ENCODE measurements at regions not wholly inside any gene's neighbourhood (a gene's known extent, or its start where the extent isn't known, plus 50 kb on each side); places are given as distances from the start of the nearest gene placed in this dataset.

DNA sequence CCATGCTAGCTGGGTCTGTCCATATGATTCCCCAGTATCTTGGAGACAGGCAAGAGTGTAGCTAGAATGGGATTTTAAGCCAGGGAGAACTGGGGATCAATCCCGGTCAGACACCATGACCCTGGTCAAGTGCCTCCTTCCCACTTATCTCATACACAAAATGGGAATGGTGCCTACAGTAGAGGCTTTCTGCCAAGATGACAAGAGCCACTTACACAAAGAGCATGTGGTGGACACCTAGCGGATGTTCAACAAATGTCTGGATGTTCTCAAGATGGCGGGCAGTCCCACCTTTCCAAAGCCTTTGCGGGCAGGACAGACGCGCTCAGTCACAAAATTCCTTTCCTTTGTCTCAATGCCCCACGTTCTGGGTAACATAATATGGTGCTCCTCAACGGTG, 57.3 kb downstream of the MAF start:
- no peaks in the 10 kb centered on the region for H3K36me3 Mint-ChIP-seq (ENCODE audit: low read depth)

More for the DNA sequence above, 57.3 kb downstream of the MAF start:
- Mint-ChIP-seq H3K9me3 (no peaks in the 10 kb centered on the region), H3K4me3 (no peak overlapping the region), H3K27ac (no peak overlapping the region), H3K27me3 (ENCODE audit: insufficient read depth, low read depth, poor library complexity) (no peaks in the 10 kb centered on the region), H3K4me1 (no peaks in the 10 kb centered on the region)
- no peaks in the 10 kb centered on the region for H3K27me3 ChIP-seq (ENCODE audit: insufficient read depth)
- H3K4me2 ChIP-seq, result no peak overlapping the region
- H3F3A ChIP-seq (replicated peaks; ENCODE audit: low read depth), result no peaks in the 10 kb centered on the region
- no peaks in the 10 kb centered on the region for H3K9me2 ChIP-seq (ENCODE audit: insufficient read depth)
- no peak for TF ChIP-seq EZH2 (IDR thresholded peaks at IDR 0.05; ENCODE audit: low read depth, unreplicated experiment)
- TF ChIP-seq STAT1 (IDR thresholded peaks at IDR 0.05; ENCODE audit: unreplicated experiment), result no peak
- TF ChIP-seq, protein P1, sequence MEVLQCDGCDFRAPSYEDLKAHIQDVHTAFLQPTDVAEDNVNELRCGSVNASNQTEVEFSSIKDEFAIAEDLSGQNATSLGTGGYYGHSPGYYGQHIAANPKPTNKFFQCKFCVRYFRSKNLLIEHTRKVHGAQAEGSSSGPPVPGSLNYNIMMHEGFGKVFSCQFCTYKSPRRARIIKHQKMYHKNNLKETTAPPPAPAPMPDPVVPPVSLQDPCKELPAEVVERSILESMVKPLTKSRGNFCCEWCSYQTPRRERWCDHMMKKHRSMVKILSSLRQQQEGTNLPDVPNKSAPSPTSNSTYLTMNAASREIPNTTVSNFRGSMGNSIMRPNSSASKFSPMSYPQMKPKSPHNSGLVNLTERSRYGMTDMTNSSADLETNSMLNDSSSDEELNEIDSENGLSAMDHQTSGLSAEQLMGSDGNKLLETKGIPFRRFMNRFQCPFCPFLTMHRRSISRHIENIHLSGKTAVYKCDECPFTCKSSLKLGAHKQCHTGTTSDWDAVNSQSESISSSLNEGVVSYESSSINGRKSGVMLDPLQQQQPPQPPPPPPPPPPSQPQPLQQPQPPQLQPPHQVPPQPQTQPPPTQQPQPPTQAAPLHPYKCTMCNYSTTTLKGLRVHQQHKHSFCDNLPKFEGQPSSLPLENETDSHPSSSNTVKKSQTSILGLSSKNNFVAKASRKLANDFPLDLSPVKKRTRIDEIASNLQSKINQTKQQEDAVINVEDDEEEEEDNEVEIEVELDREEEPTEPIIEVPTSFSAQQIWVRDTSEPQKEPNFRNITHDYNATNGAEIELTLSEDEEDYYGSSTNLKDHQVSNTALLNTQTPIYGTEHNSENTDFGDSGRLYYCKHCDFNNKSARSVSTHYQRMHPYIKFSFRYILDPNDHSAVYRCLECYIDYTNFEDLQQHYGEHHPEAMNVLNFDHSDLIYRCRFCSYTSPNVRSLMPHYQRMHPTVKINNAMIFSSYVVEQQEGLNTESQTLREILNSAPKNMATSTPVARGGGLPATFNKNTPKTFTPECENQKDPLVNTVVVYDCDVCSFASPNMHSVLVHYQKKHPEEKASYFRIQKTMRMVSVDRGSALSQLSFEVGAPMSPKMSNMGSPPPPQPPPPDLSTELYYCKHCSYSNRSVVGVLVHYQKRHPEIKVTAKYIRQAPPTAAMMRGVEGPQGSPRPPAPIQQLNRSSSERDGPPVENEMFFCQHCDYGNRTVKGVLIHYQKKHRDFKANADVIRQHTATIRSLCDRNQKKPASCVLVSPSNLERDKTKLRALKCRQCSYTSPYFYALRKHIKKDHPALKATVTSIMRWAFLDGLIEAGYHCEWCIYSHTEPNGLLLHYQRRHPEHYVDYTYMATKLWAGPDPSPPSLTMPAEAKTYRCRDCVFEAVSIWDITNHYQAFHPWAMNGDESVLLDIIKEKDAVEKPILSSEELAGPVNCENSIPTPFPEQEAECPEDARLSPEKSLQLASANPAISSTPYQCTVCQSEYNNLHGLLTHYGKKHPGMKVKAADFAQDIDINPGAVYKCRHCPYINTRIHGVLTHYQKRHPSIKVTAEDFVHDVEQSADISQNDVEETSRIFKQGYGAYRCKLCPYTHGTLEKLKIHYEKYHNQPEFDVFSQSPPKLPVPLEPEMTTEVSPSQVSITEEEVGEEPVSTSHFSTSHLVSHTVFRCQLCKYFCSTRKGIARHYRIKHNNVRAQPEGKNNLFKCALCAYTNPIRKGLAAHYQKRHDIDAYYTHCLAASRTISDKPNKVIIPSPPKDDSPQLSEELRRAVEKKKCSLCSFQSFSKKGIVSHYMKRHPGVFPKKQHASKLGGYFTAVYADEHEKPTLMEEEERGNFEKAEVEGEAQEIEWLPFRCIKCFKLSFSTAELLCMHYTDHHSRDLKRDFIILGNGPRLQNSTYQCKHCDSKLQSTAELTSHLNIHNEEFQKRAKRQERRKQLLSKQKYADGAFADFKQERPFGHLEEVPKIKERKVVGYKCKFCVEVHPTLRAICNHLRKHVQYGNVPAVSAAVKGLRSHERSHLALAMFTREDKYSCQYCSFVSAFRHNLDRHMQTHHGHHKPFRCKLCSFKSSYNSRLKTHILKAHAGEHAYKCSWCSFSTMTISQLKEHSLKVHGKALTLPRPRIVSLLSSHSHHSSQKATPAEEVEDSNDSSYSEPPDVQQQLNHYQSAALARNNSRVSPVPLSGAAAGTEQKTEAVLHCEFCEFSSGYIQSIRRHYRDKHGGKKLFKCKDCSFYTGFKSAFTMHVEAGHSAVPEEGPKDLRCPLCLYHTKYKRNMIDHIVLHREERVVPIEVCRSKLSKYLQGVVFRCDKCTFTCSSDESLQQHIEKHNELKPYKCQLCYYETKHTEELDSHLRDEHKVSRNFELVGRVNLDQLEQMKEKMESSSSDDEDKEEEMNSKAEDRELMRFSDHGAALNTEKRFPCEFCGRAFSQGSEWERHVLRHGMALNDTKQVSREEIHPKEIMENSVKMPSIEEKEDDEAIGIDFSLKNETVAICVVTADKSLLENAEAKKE (CRISPR knock-in tag; IDR thresholded peaks at IDR 0.05), result no peak
- TF ChIP-seq, protein P2, sequence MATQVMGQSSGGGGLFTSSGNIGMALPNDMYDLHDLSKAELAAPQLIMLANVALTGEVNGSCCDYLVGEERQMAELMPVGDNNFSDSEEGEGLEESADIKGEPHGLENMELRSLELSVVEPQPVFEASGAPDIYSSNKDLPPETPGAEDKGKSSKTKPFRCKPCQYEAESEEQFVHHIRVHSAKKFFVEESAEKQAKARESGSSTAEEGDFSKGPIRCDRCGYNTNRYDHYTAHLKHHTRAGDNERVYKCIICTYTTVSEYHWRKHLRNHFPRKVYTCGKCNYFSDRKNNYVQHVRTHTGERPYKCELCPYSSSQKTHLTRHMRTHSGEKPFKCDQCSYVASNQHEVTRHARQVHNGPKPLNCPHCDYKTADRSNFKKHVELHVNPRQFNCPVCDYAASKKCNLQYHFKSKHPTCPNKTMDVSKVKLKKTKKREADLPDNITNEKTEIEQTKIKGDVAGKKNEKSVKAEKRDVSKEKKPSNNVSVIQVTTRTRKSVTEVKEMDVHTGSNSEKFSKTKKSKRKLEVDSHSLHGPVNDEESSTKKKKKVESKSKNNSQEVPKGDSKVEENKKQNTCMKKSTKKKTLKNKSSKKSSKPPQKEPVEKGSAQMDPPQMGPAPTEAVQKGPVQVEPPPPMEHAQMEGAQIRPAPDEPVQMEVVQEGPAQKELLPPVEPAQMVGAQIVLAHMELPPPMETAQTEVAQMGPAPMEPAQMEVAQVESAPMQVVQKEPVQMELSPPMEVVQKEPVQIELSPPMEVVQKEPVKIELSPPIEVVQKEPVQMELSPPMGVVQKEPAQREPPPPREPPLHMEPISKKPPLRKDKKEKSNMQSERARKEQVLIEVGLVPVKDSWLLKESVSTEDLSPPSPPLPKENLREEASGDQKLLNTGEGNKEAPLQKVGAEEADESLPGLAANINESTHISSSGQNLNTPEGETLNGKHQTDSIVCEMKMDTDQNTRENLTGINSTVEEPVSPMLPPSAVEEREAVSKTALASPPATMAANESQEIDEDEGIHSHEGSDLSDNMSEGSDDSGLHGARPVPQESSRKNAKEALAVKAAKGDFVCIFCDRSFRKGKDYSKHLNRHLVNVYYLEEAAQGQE (IDR thresholded peaks at IDR 0.05; ENCODE audit: unreplicated experiment), result no peak
- TF ChIP-seq, protein P3, sequence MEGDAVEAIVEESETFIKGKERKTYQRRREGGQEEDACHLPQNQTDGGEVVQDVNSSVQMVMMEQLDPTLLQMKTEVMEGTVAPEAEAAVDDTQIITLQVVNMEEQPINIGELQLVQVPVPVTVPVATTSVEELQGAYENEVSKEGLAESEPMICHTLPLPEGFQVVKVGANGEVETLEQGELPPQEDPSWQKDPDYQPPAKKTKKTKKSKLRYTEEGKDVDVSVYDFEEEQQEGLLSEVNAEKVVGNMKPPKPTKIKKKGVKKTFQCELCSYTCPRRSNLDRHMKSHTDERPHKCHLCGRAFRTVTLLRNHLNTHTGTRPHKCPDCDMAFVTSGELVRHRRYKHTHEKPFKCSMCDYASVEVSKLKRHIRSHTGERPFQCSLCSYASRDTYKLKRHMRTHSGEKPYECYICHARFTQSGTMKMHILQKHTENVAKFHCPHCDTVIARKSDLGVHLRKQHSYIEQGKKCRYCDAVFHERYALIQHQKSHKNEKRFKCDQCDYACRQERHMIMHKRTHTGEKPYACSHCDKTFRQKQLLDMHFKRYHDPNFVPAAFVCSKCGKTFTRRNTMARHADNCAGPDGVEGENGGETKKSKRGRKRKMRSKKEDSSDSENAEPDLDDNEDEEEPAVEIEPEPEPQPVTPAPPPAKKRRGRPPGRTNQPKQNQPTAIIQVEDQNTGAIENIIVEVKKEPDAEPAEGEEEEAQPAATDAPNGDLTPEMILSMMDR (conservative IDR thresholded peaks at IDR 0.05; ENCODE audit: low read depth in 2 of 2), result no peak
- TF ChIP-seq, protein P4, sequence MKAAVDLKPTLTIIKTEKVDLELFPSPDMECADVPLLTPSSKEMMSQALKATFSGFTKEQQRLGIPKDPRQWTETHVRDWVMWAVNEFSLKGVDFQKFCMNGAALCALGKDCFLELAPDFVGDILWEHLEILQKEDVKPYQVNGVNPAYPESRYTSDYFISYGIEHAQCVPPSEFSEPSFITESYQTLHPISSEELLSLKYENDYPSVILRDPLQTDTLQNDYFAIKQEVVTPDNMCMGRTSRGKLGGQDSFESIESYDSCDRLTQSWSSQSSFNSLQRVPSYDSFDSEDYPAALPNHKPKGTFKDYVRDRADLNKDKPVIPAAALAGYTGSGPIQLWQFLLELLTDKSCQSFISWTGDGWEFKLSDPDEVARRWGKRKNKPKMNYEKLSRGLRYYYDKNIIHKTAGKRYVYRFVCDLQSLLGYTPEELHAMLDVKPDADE (IDR thresholded peaks at IDR 0.05), result no peak
- no peak for TF ChIP-seq ZNF331 (CRISPR knock-in tag; IDR thresholded peaks at IDR 0.05; ENCODE audit: low read depth)
- TF ChIP-seq CREB1 (CRISPR knock-in tag; IDR thresholded peaks at IDR 0.05; ENCODE audit: low read depth), result no peak
- no peak for TF ChIP-seq NANOG (IDR thresholded peaks at IDR 0.05; ENCODE audit: borderline replicate concordance)
- no peak for TF ChIP-seq JUNB (IDR thresholded peaks at IDR 0.05; ENCODE audit: unreplicated experiment)
- no peak for TF ChIP-seq POLR2AphosphoS5 (IDR thresholded peaks at IDR 0.05; ENCODE audit: low read depth)
- TF ChIP-seq ZNF114 (CRISPR knock-in tag; IDR thresholded peaks at IDR 0.05), result no peak
- no peak for TF ChIP-seq EZH2phosphoT487 (IDR thresholded peaks at IDR 0.05; ENCODE audit: unreplicated experiment)
- ATAC-seq (no peak), DNase-seq (ENCODE audit: low spot score) (no peak)
- H2AFZ ChIP-seq, result no peak overlapping the region
- H4K20me1 ChIP-seq (replicated peaks; ENCODE audit: insufficient read depth), result no peaks in the 10 kb centered on the region
- no peaks in the 10 kb centered on the region for H3K4me1 ChIP-seq (ENCODE audit: insufficient read depth)
- H3K27ac ChIP-seq (ENCODE audit: low read depth), result no peak overlapping the region
- H3K79me2 ChIP-seq (replicated peaks; ENCODE audit: insufficient read depth), result no peaks in the 10 kb centered on the region
- H3K4me3 ChIP-seq, result no peak overlapping the region
- no peaks in the 10 kb centered on the region for H3K36me3 ChIP-seq (ENCODE audit: insufficient read depth)
